ENCODE measurements at regions not wholly inside any gene's neighbourhood (a gene's known extent, or its start where the extent isn't known, plus 50 kb on each side); places are given as distances from the start of the nearest gene placed in this dataset.

DNA sequence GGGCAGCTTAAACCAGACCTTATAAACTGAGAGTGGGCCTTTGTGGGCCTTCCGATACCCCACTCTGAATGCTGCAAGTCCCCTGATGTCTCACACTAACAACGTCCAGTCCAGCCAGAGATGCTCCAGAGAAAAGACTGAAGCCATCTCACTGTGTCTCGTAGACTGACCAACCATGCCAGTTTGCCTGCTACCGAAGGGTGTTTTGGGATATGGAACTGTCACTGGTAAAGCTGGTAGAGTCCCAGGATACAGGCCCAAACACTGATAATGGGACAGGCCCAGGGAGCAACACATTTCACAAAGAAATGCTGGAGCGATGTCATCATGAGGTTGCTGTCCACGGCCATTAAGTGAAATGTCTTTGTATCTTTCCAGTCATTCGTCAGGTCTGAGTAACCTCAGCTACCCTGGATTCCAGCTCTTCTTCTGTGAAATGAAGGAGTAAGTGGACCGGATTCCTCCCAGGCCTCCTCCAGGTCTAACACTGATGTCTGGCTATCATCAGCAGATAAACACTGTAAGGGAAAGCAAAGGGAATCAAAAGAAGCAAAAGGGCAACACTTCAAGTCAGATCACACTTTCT lies 81.6 kb downstream of the SLC5A7 start:
- no peak for DNase-seq

DNA sequence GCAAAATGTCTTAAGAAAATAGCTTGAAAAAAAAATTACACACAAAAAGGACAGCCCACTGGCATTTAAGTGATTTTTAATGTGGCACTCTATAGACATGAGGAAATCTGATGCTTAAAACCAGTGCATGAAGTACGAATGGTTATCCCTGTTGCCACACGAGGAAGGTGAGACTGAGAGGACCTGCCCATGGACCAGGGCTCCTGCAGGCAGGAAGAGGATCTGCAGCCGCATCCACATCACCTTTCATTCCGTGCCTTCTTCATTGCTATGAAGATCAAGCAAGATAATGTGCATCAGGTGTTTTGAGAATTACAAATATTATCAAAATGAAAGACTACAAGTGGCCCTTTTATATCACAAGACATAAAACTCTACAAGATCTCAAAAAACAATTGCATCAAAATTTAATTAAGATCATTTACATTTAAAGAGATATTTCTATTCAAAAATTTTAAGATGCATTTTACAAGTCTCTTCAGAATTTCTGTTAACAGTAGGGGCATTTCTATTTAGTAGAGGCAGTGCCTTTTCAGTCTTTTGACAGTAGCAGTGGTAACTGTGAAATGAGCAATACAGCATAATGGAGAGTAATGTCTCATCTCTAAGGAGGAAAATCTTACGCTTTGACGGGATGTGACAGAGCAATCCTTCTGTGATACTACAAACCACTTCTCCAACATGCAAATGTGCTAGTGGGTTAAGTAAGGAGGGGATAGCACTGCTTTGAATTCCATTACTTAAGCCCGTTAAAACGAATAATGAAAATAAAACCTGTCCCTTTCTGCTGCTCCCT lies 83.4 kb downstream of the SLC5A7 start:
- DNase-seq = no peak

DNA sequence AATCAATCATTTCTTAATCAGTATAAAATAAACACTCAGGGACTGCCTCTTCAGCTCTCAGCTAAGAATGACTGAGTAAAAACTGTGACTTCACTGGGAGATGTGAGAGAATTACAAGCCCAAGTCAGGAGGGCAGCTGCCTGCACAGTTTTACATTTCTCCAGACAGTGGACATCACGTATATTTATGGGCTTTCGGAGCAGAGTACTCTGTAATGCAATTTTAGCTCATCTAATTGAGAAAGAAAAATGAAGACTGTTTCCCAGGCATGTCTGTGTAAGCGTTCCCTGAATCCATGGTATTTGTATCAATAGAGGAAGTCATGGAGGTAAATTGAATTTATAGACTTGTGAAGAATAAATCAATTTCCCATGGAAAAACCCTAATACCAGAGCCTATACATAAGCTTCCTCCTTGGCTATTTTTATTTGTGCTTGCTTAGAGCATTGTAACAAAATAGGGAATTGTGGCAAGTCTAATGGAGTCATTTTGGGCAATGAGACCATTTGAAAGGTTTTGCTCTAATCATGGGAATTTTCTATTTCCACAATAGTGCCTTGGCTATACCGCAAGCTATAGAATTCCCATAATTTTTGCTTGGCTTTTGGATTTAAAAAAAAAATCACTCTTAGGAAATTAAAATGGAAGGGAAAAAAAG lies 87.2 kb downstream of the SLC5A7 start:
- no peak for DNase-seq

GRCh38 chr2:108074150-108074549 lies 87.8 kb downstream of the SLC5A7 start:
- no peak for DNase-seq

- no peak for DNase-seq
These were observed 88.6 kb downstream of the SLC5A7 start for GRCh38 chr2:108074946-108075345.

DNA sequence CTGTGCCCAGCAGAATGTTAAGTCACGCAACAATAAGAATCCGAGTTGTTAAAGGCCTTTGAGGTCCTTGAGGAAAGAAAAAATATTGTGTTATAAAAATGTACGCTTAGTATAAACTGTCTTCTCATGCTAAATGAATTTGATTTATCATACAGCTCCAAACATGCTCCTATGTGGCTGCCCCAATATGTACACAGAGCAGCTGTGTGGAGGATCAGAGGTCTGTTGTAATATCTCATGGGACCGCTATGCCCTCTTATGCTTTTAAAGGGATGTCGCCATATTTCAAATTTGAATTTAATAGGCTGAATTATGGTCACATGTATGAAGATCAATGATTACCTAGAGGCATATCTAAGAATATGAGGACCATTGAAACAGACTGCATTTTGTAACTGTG lies 90.2 kb downstream of the SLC5A7 start:
- no peak for DNase-seq

DNA sequence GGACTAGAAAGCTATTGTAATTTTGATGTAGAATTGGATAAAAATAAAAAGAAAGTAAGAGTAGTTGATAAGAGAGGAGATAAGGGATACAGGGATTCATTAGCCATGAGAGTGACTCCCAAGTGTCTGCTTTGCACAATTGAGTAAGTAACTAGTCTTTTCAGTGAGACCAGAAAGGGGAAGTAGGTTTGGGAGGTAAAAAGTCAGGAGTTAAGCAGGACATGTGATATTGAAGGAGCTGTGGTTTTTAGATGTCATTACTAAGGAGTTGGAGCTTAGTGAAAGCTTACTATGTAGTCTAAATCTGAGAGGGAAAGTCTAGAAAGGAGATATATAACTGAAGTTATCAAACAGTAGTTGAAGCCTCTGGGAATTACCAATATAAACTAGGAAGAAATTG lies 93.4 kb downstream of the SLC5A7 start:
- DNase-seq = no peak

DNA sequence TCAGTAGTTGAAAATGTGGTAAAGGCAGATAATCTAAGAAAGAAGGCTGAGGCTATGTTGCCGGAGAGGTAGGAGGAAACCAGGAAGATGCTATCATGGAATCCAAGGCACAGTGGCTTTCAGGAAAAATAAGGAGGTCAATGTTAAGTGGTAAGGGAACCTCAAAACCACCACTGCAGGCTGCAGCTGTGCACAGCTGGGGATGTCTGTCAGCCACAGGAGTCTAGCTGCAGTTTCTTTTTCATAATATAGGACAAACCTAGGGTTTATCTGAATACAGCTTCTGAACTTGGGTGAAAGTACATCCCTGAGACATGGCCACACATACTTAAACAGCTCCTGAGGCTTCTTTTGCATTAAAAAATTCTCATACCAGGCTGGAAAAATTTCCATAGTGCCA lies 93.9 kb downstream of the SLC5A7 start:
- no peak for DNase-seq

- DNase-seq = no peak
These were observed 96.7 kb downstream of the SLC5A7 start for GRCh38 chr2:108082978-108083377.

- no peak for DNase-seq
These were observed 98.0 kb downstream of the SLC5A7 start for GRCh38 chr2:108084311-108084710.

- no peak for DNase-seq
These were observed 106.6 kb downstream of the SLC5A7 start for GRCh38 chr2:108092886-108093285.

GRCh38 chr2:108101481-108101880 lies 115.2 kb downstream of the SLC5A7 start:
- no peak for DNase-seq

- DNase-seq = no peak
These were observed 120.4 kb downstream of the SLC5A7 start for GRCh38 chr2:108106731-108107130.

DNA sequence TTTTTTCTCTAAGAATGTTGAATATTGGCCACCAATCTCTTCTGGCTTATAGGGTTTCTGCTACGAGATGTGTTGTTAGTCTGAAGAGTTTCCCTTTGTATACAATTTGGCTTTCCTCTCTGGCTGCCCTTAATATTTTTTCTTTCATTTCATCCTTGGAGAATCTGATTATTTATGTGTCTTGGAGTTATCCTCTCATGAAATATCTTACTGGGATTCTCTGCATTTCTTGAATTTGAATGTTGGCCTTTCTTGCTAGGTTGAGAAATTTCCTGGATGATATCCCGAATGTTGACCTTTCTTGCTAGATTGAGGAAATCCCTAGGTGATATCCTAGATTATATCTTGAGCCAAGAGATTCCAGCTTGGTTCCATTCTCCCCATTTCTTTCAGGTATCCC lies 125.6 kb downstream of the SLC5A7 start:
- DNase-seq = no peak

DNA sequence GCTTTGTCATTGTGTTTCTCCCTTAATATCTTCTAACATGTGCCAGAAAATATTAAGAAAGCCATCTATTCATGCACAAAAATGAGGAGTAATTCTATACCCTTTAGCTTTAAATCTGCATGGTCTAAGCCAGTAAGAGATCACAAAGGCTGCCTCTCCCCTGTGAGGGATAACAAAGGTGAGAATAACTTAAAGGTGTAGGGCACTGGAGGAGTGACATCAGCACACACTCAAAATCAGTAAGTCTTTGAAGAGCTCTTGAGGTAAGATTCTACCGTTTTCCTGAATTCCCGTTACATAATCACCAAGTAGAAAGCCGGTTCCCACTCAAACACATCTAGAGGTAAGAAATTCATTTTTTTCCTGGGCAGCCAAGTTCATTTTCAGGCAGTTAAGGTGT lies 123.9 kb upstream of the SULT1C3 start:
- no peak for DNase-seq

DNA sequence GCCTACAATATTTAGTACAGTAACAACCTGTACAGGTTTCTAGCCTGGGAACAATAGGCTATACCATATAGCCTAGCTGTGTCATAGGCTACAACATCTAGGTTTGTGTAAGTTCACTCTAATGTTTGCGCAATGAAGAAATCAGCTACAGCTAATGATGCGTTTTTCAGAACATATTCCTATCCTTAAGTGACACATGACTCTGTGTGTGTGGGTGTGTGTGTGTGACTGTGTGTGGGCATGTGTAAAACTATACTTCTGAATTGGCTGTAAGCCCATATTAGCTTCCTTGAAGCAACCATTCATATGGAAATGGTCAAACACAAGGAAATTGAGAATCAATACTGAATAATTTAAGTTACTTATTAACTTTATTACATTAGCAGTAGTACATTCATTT lies 120.8 kb upstream of the SULT1C3 start:
- no peak for DNase-seq

- DNase-seq = no peak
These were observed 120.3 kb upstream of the SULT1C3 start for GRCh38 chr2:108119492-108119891.

GRCh38 chr2:108124736-108125495 lies 114.9 kb upstream of the SULT1C3 start:
- DNase-seq = no peak

- no peak for DNase-seq
These were observed 114.2 kb upstream of the SULT1C3 start for GRCh38 chr2:108125581-108125980.

- peak; percentile 37 for DNase-seq
These were observed 111.5 kb upstream of the SULT1C3 start for GRCh38 chr2:108128249-108128648.

- no peak for DNase-seq
These were observed 110.1 kb upstream of the SULT1C3 start for GRCh38 chr2:108129636-108130035.

GRCh38 chr2:108133457-108133856 lies 106.3 kb upstream of the SULT1C3 start:
- no peak for DNase-seq

DNA sequence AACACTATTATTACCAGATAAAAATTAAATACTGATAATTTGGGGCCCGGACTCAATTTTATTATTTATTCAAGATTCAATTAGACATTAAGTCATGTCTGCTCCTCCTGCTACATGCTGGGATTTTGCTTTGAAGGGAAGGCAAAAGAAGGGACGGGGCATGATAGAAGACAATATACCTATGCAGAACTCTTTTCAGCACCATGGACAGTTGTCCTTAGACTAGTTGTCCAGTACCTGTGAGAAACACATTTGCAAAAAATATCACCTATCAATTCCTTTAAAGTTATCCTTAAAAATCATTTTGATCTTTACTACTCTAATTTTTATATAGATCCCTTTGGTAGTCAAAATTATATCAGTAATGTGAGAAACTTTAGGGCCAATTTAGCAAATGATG lies 100.2 kb upstream of the SULT1C3 start:
- no peak for DNase-seq

Measured in NCI-H1092 (cell line).